Activated T-cell treated with anti-CD3 and anti-CD28 coated beads, Interleukin-2, amount 50 U/mL, for 24 hours (primary cell): ENCODE measurements at regions not wholly inside any gene's neighbourhood (a gene's known extent, or its start where the extent isn't known, plus 50 kb on each side); places are given as distances from the start of the nearest gene placed in this dataset.

ENCODE experiments used
- DNase-seq: peaks from one replicate; pipeline ENCODE4 v3.0.0-alpha.2; 2020
- H3K27ac Mint-ChIP-seq: 2 replicates; pipeline ENCODE4 v1.8.0; 2020; ENCODE audit warnings: mild to moderate bottlenecking, mixed read lengths
- H3K27me3 Mint-ChIP-seq: 2 replicates; pipeline ENCODE4 v1.8.0; 2020; ENCODE audit warnings: mixed read lengths
- H3K36me3 Mint-ChIP-seq: 2 replicates; pipeline ENCODE4 v1.8.0; 2020; ENCODE audit warnings: low read depth, mixed read lengths
- H3K4me1 Mint-ChIP-seq: 2 replicates; pipeline ENCODE4 v1.8.0; 2020; ENCODE audit warnings: low read depth, mixed read lengths
- H3K4me3 Mint-ChIP-seq: 2 replicates; pipeline ENCODE4 v1.8.0; 2020; ENCODE audit warnings: mild to moderate bottlenecking, moderate library complexity, mixed read lengths
- H3K9me3 Mint-ChIP-seq: 2 replicates; pipeline ENCODE4 v1.8.0; 2020; ENCODE audit warnings: mixed read lengths

GRCh38 chr13:62014299-62014698, 598.6 kb upstream of the PCDH20 start:
- H3K36me3 Mint-ChIP-seq: no peaks in the 10 kb centered on the region
- no peak for DNase-seq
- H3K4me3 Mint-ChIP-seq: no peak overlapping the region
- H3K9me3 Mint-ChIP-seq: no peaks in the 10 kb centered on the region
- no peaks in the 10 kb centered on the region for H3K4me1 Mint-ChIP-seq
- no peaks in the 10 kb centered on the region for H3K27me3 Mint-ChIP-seq
- H3K27ac Mint-ChIP-seq: no peak overlapping the region

- H3K9me3 Mint-ChIP-seq: peaks cover 9% of the 10 kb centered on the region
Observed at GRCh38 chr13:62003452-62003851, 587.8 kb upstream of the PCDH20 start.

GRCh38 chr13:61994174-61994573, 578.5 kb upstream of the PCDH20 start:
- DNase-seq: no peak
- H3K4me3 Mint-ChIP-seq: no peak overlapping the region
- no peaks in the 10 kb centered on the region for H3K36me3 Mint-ChIP-seq
- H3K27me3 Mint-ChIP-seq: no peaks in the 10 kb centered on the region
- H3K9me3 Mint-ChIP-seq: peaks cover 15% of the 10 kb centered on the region
- H3K4me1 Mint-ChIP-seq: no peaks in the 10 kb centered on the region
- no peak overlapping the region for H3K27ac Mint-ChIP-seq

More at GRCh38 chr13:62003452-62003851, 587.8 kb upstream of the PCDH20 start:
- H3K4me1 Mint-ChIP-seq: no peaks in the 10 kb centered on the region
- H3K36me3 Mint-ChIP-seq: no peaks in the 10 kb centered on the region
- no peaks in the 10 kb centered on the region for H3K27me3 Mint-ChIP-seq
- H3K4me3 Mint-ChIP-seq: no peak overlapping the region
- no peak overlapping the region for H3K27ac Mint-ChIP-seq
- no peak for DNase-seq

- Mint-ChIP-seq H3K4me1 (no peaks in the 10 kb centered on the region), H3K27ac (no peak overlapping the region), H3K9me3 (peaks cover 6% of the 10 kb centered on the region), H3K27me3 (no peaks in the 10 kb centered on the region), H3K36me3 (no peaks in the 10 kb centered on the region), H3K4me3 (no peak overlapping the region)
- no peak for DNase-seq
Observed at GRCh38 chr13:61989978-61990377, 574.3 kb upstream of the PCDH20 start.

- Mint-ChIP-seq H3K9me3 (no peaks in the 10 kb centered on the region), H3K27ac (no peak overlapping the region), H3K27me3 (no peaks in the 10 kb centered on the region), H3K4me1 (no peaks in the 10 kb centered on the region), H3K4me3 (no peak overlapping the region), H3K36me3 (no peaks in the 10 kb centered on the region)
- no peak for DNase-seq
Observed at GRCh38 chr13:61988810-61989209, 573.2 kb upstream of the PCDH20 start.

GRCh38 chr13:61975001-61975400, 559.4 kb upstream of the PCDH20 start:
- Mint-ChIP-seq H3K9me3 (peaks cover 14% of the 10 kb centered on the region), H3K36me3 (no peaks in the 10 kb centered on the region), H3K27me3 (no peaks in the 10 kb centered on the region), H3K27ac (no peak overlapping the region), H3K4me1 (no peaks in the 10 kb centered on the region), H3K4me3 (no peak overlapping the region)
- DNase-seq: no peak

GRCh38 chr13:61965756-61966155, 550.1 kb upstream of the PCDH20 start:
- H3K9me3 Mint-ChIP-seq: peaks cover 3% of the 10 kb centered on the region
- no peak overlapping the region for H3K27ac Mint-ChIP-seq
- H3K4me3 Mint-ChIP-seq: no peak overlapping the region
- no peak for DNase-seq
- H3K4me1 Mint-ChIP-seq: no peaks in the 10 kb centered on the region
- H3K36me3 Mint-ChIP-seq: no peaks in the 10 kb centered on the region
- H3K27me3 Mint-ChIP-seq: no peaks in the 10 kb centered on the region

GRCh38 chr13:61960981-61961380, 545.3 kb upstream of the PCDH20 start:
- no peaks in the 10 kb centered on the region for H3K27me3 Mint-ChIP-seq
- H3K27ac Mint-ChIP-seq: no peak overlapping the region
- no peaks in the 10 kb centered on the region for H3K4me1 Mint-ChIP-seq
- DNase-seq: no peak
- no peaks in the 10 kb centered on the region for H3K36me3 Mint-ChIP-seq
- H3K4me3 Mint-ChIP-seq: no peak overlapping the region
- peaks cover 5% of the 10 kb centered on the region for H3K9me3 Mint-ChIP-seq

GRCh38 chr13:61954092-61954491, 538.4 kb upstream of the PCDH20 start:
- Mint-ChIP-seq H3K4me3 (no peak overlapping the region), H3K27ac (no peak overlapping the region), H3K36me3 (no peaks in the 10 kb centered on the region), H3K27me3 (no peaks in the 10 kb centered on the region), H3K4me1 (no peaks in the 10 kb centered on the region), H3K9me3 (no peaks in the 10 kb centered on the region)
- no peak for DNase-seq

GRCh38 chr13:61950828-61951227, 535.2 kb upstream of the PCDH20 start:
- H3K9me3 Mint-ChIP-seq: no peaks in the 10 kb centered on the region
- H3K4me1 Mint-ChIP-seq: no peaks in the 10 kb centered on the region
- H3K27ac Mint-ChIP-seq: no peak overlapping the region
- H3K4me3 Mint-ChIP-seq: no peak overlapping the region
- no peak for DNase-seq
- H3K36me3 Mint-ChIP-seq: no peaks in the 10 kb centered on the region
- no peaks in the 10 kb centered on the region for H3K27me3 Mint-ChIP-seq

GRCh38 chr13:61944329-61944929, 528.8 kb upstream of the PCDH20 start:
- H3K4me1 Mint-ChIP-seq: no peaks in the 10 kb centered on the region
- H3K27me3 Mint-ChIP-seq: no peaks in the 10 kb centered on the region
- no peak for DNase-seq
- H3K4me3 Mint-ChIP-seq: no peak overlapping the region
- H3K36me3 Mint-ChIP-seq: no peaks in the 10 kb centered on the region
- H3K9me3 Mint-ChIP-seq: peaks cover 25% of the 10 kb centered on the region
- H3K27ac Mint-ChIP-seq: no peak overlapping the region

GRCh38 chr13:61935710-61936109, 520.1 kb upstream of the PCDH20 start:
- Mint-ChIP-seq H3K4me1 (no peaks in the 10 kb centered on the region), H3K36me3 (no peaks in the 10 kb centered on the region), H3K9me3 (peaks cover 7% of the 10 kb centered on the region), H3K27me3 (no peaks in the 10 kb centered on the region), H3K4me3 (no peak overlapping the region), H3K27ac (no peak overlapping the region)
- no peak for DNase-seq

GRCh38 chr13:61927648-61928047, 512.0 kb upstream of the PCDH20 start:
- no peak for DNase-seq
- H3K36me3 Mint-ChIP-seq: no peaks in the 10 kb centered on the region
- H3K4me3 Mint-ChIP-seq: no peak overlapping the region
- no peaks in the 10 kb centered on the region for H3K27me3 Mint-ChIP-seq
- H3K4me1 Mint-ChIP-seq: no peaks in the 10 kb centered on the region
- H3K27ac Mint-ChIP-seq: no peak overlapping the region
- H3K9me3 Mint-ChIP-seq: peaks cover 16% of the 10 kb centered on the region

GRCh38 chr13:61918841-61919240, 503.2 kb upstream of the PCDH20 start:
- H3K27ac Mint-ChIP-seq: no peak overlapping the region
- no peak overlapping the region for H3K4me3 Mint-ChIP-seq
- no peak for DNase-seq
- no peaks in the 10 kb centered on the region for H3K4me1 Mint-ChIP-seq
- no peaks in the 10 kb centered on the region for H3K27me3 Mint-ChIP-seq
- H3K9me3 Mint-ChIP-seq: peaks cover 15% of the 10 kb centered on the region
- H3K36me3 Mint-ChIP-seq: no peaks in the 10 kb centered on the region

GRCh38 chr13:61916483-61916882, 500.8 kb upstream of the PCDH20 start:
- no peaks in the 10 kb centered on the region for H3K27me3 Mint-ChIP-seq
- peaks cover 11% of the 10 kb centered on the region for H3K9me3 Mint-ChIP-seq
- H3K27ac Mint-ChIP-seq: no peak overlapping the region
- no peak overlapping the region for H3K4me3 Mint-ChIP-seq
- H3K4me1 Mint-ChIP-seq: no peaks in the 10 kb centered on the region
- DNase-seq: no peak
- H3K36me3 Mint-ChIP-seq: no peaks in the 10 kb centered on the region

GRCh38 chr13:61913183-61913582, 497.5 kb upstream of the PCDH20 start:
- no peak for DNase-seq
- H3K4me1 Mint-ChIP-seq: no peaks in the 10 kb centered on the region
- H3K27ac Mint-ChIP-seq: no peak overlapping the region
- peaks cover 2% of the 10 kb centered on the region for H3K9me3 Mint-ChIP-seq
- H3K27me3 Mint-ChIP-seq: no peaks in the 10 kb centered on the region
- H3K36me3 Mint-ChIP-seq: no peaks in the 10 kb centered on the region
- no peak overlapping the region for H3K4me3 Mint-ChIP-seq
